ENCODE measurements at regions not wholly inside any gene's neighbourhood (a gene's known extent, or its start where the extent isn't known, plus 50 kb on each side); places are given as distances from the start of the nearest gene placed in this dataset.
"Not testable (repeated sequence)": the region's sequence is repeated elsewhere in the genome, so short reads cannot be mapped to it uniquely, and the experiment has no call there.

DNA sequence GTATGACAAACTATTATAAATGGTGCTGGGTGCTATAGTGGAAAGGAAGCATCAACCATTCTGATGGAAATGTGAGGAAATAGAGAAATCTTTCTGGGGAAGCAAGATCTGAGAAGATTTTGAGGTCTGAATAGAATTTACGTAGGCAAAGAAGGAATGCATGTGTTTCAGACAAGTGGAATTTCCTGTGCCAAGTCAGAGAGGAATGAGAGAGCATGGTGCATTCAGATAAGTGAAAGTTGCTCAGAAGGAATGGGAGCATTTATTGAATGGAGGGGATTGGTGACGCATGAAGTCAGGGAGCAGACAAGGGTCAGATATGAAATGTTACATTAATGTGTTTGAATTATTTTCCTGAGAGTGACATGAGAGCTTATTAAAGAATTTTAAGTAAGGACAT, 725.5 kb downstream of the METTL15 start:
- DNase-seq (ENCODE audit: low read depth): peak; percentile 58

GRCh38 chr11:28833169-28833568, 725.0 kb downstream of the METTL15 start:
- no peak for DNase-seq (ENCODE audit: low read depth)

- no peak for DNase-seq (ENCODE audit: low read depth)
Measured at GRCh38 chr11:28826807-28827206, 718.6 kb downstream of the METTL15 start.

DNA sequence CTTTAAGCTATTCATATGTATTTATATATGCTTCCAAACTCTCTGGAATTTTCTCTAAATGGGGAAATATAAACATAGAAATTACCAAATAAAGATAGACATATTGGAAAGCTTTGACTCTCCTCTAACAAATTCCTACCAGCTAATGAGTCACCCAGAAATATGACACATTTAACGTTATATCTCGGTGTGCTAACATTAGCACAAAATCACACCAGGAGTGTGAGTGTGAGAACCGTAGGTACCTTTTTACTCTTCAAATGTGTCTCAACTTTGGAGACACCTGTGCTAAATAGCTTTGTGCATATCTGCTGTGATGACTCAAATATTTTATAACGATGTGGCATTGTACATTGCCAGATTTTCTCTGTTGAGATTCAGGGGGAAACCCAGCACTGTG, 714.4 kb downstream of the METTL15 start:
- no peak for DNase-seq (ENCODE audit: low read depth)

DNA sequence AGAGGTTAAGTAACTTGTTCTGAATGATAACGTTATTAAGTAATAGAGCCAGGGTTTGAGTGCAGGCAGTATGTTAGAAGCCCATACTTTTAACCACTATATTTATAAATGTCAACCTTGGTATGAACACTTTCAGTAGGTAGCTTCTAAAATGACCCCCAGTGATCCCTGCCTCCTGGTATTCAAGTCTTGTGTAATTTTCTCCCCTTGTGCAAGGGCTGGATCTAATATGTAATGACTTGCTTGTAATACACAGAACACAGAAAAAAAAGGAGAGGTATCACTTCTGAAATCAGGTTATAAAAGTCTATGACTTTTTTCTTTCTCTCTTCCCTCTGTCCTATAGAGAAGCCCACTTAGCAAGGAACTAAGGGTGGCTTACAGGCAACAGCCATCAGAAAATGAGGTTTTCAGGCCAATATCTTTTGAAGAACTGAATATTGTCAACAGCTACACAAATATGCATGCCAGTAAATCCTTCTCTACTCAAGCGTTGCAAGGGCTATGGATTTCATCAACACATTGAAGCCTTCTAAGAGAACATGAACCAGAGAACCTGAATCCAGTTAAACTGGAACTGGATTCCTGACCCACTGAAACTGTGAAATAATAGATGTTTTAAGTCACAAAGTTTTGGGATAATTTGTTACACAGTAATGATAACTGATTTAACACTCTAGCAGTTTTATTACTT, 712.3 kb downstream of the METTL15 start:
- DNase-seq (ENCODE audit: low read depth): no peak

DNA sequence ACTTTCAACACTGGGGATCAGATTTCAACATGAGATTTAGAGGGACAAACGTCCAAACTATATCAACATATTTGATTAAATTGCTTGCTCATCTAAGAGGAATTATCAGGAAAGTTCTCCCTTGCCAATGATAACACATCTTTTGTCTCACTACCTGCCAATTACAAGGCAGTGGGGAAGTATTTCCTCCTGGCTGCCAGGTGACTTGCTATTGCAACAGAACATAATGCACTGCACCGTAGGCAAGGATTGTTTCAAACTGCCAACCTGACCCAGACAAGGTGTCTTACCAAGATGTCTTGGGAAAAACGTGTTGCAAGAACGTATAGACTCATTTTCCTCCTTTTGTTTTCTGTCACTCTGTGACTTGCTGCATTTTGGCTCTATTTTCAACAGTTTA, 711.6 kb downstream of the METTL15 start:
- no peak for DNase-seq (ENCODE audit: low read depth)

DNA sequence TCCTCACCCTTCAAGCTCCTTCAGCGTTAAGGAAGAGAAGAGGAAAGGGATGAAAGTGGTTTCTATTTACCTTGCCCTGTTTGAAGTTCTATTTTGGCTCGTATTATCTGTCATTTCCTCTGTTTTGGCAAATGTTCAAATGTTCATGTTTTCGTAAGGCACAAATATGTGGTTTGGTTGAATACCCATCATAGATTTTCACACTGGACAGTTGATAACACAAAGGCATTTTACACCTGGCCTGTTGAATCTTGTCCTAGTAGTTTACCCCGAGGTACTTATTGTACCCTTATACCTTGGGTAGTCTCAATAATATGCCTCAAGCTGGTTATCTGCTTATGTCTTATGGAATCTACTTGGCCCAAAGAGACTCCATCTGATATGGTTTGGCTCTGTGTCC, 706.9 kb downstream of the METTL15 start:
- no peak for DNase-seq (ENCODE audit: low read depth)

- no peak for DNase-seq (ENCODE audit: low read depth)
Measured at GRCh38 chr11:28808771-28809170, 700.6 kb downstream of the METTL15 start.

DNA sequence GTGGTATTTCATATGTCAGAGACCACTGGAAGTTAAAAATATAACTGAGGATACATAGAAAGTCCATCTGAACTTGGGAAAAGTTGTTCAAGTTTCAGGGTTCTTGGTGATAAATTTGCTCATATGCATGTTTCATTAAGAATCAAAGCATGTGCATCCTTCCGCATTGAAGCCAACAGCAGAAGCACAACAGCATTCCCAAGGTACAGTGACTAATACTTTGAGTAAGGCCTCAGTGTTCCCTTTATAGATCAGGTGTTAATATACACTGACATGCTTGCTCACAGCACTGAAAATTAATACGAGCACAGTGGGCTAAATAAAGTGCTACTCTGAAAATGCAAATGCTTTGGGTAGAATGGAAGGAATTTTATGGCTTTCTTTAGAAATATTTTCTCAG, 691.1 kb downstream of the METTL15 start:
- DNase-seq (ENCODE audit: low read depth): peak; percentile 8

DNA sequence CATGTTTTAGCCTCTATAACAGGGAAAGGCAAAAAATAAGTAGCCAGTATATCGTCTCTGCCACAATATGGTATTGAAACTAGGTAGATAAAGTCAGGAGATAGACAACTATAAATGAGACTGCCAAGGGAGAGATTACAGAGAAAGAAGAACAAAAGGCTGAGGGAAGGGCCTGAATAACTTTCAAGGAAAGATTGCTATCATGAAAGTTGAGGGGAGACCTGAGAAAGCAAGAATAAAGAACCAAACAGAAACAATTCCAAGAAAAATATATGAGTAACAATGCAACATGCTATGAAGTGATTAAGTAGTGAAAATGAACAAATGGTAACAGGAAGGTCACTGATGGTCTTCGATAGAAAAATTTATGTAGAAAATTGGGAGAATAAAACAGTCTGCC, 690.1 kb downstream of the METTL15 start:
- no peak for DNase-seq (ENCODE audit: low read depth)

DNA sequence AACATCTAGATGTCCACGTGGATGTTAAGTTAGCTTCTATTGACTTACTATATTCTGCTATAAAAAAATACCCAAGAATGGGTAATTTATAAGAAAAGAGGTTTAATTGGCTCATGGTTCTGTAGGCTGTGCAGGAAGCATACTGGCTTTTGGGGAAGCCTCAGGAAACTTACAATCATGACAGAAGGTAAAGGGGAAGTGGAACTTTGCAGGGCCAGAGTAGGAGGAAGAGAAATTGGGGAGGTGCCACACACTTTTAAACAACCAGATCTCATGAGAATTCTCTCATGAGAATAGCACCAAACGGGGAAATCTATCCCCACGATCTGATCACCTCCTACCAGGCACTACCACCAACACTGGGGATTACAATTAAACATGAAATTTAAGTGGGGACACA, 689.3 kb downstream of the METTL15 start:
- no peak for DNase-seq (ENCODE audit: low read depth)

- no peak for DNase-seq (ENCODE audit: low read depth)
Measured at GRCh38 chr11:28794405-28794804, 686.2 kb downstream of the METTL15 start.

GRCh38 chr11:28793282-28793738, 685.1 kb downstream of the METTL15 start:
- DNase-seq (ENCODE audit: low read depth): no peak

DNA sequence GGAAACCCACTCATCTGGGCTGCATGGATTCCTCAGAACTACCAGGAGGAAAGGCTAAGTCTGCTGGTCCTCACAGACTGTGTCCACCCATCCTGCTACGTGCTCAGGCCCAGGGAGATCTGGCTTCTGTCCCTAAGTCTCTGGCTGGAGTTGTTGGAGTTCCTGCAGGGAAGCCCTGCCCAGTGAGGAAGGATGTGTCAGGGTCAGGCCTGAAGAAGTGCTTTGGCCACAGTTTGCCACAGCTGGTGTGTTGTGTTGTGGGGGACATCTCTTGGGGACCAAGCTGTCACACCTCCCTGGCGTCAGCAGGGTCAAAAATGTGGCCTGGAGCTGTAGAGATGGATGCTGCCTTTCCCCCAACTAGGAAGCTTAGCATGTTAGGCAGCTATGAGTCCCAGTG, 684.7 kb downstream of the METTL15 start:
- DNase-seq (ENCODE audit: low read depth): no peak

DNA sequence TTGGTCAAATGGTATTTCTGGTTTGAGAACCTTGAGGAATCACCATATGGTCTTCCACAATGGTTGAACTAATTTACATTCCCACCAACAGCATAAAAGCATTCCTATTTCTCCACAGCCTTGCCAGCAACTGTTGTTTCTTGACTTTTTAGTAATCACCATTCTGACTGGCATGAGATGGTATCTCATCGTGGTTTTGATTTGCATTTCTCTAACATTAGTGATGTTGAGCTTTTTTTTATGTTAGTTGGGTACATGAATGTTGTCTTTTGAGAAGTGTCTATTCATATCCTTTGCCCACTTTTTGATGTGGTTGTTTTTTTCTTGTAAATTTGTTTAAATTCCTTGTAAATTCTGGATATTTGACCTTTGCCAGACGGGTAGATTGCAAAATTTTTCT, 679.7 kb downstream of the METTL15 start:
- not testable (repeated sequence) for DNase-seq (ENCODE audit: low read depth)

DNA sequence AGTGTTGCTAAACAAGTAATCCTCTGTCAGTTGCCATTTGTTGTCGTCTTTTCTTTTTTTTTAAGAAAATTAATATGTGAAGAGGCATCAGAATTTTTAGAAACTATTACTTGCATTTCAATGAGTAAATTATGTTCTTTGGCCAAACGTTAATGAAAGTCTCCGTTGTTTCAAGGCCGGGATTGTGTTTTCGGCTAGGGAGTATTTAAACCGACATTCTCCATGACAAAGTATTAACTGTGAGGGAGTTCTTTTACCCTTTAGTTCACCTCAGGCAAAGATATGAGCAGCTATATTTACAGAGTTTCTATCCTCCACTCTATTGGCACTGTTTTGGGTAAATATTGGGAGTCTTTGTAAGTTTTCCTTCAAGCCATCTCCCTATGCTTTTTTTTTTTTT, 668.9 kb downstream of the METTL15 start:
- DNase-seq (ENCODE audit: low read depth): no peak

DNA sequence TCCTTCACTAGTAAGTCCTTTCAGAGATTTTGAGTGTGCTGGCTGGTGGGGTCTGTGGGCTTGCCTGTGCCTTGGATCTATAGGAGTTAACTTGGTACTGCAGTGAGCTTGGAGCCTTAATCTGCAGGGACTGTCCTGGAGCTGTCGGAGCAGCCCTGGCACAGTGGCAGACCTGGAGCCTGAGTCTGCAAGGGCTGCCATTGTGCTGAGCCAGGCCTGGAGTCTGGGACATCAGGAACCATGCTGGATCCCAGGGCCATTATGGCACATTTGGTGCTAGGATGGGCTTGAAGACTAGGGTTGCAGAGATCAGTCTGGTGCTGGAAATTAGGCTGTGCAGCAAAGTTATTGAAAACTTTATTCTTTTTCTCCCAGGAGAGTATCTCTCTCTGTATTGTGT, 665.4 kb downstream of the METTL15 start:
- DNase-seq (ENCODE audit: low read depth): no peak

DNA sequence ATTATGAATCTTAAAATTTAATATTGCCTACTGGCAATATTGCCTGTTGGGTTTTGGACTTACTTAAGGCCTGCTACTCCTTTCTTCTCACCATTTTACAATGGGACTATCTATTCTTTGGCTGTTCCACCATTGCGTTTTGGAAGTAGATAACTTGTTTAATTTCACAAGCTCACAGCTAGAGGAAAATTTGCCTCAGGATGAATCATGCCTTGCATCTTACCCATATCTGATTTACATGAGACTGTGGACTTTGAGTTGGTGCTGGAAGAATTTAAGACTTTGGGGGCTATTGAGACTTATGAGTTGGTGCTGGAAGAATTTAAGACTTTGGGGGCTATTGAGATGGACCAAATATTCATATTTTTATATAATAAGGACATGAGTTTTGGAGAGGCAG, 662.6 kb downstream of the METTL15 start:
- no peak for DNase-seq (ENCODE audit: low read depth)

DNA sequence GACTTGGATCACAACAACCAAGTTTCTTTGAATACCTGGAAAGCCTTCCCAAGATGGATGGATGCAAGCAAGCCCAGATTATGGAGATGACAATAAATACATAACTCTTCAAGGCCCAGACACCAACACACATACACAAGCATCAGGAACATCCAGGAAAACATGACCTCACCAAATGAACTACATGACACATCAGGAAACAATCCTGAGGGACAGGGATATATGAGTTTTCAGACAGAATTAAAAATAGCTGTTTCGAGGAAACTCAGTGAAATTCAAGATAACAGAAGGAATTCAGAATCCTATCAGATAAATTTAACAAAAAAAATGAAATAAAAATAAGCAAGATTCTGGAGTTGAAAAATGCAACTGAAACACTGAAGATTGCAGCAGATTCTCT, 659.4 kb downstream of the METTL15 start:
- peak; percentile 20 for DNase-seq (ENCODE audit: low read depth)

DNA sequence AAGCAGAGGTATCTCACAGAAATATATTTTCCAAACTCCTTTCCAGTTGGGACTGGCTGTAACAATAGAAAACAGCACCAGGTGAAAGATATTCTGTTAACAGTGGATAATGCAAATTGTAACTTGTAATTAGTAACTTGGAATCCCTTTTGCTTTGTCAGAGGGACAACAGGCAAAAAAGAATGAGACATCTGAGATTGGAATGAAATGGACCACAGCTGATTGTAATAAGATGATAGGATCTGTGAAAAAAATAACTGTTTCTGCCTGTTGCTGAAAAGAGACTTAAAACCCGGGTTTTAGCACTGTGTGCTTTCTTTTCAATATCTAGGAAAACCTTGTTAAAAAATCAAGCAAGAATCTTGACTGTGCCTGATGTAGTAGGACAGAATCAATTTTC, 655.7 kb downstream of the METTL15 start:
- DNase-seq (ENCODE audit: low read depth): no peak

DNA sequence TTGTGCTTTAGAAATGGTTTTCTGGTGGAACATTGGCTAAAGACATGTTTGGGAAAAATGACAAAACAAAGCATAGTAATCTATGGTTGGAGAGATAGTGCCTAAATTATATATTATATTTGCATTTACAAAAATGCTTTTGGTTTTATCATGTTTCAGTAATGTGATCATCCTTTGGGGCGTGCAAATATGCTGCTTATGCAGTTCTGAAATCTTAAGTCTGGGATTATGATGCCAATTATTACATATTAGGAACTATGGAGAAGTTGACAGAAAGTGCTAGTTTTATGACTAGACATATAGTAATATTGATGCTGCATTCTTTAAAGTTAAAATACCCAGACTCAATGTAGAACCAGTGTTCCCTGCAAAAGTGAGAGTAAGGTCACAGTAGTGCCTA, 655.0 kb downstream of the METTL15 start:
- DNase-seq (ENCODE audit: low read depth): no peak

GRCh38 chr11:28760676-28761390, 652.6 kb downstream of the METTL15 start:
- peak; percentile 12 for DNase-seq (ENCODE audit: low read depth)

- no peak for DNase-seq (ENCODE audit: low read depth)
Measured at GRCh38 chr11:28759311-28759710, 651.1 kb downstream of the METTL15 start.
